Breast epithelium (tissue), 4 donors: ENCODE measurements at regions not wholly inside any gene's neighbourhood (a gene's known extent, or its start where the extent isn't known, plus 50 kb on each side); places are given as distances from the start of the nearest gene placed in this dataset.

Experiments used
- DNase-seq, 2 donors: peaks; one replicate each; pipeline ENCODE4 v3.0.0-alpha.2; 2019; ENCODE audit warnings: low spot score in 2 of 2
- H3K27ac ChIP-seq, 2 donors: fragments of 200-600 bp; sonication (generic) in 1 of 2; one replicate each; pipeline ENCODE4 v1.5.1; 2016 to 2019; ENCODE audit warnings: mild to moderate bottlenecking in 1 of 2
- H3K27me3 ChIP-seq, 2 donors: fragments of 200-600 bp; sonication (generic) in 1 of 2; one replicate each; pipeline versions ENCODE4 v1.5.1 to v1.6.0; 2017 to 2019; ENCODE audit warnings: control low read depth in 1 of 2, mild to moderate bottlenecking in 1 of 2
- H3K36me3 ChIP-seq: fragments of 200-600 bp; one replicate; pipeline ENCODE4 v1.5.1; 2019
- H3K4me1 ChIP-seq, 2 donors: fragments of 200-600 bp; sonication (generic); one replicate each; pipeline ENCODE4 v1.5.1; 2016 to 2019; ENCODE audit warnings: control low read depth in 1 of 2
- H3K4me3 ChIP-seq, 3 donors: fragments of 200-600 bp; sonication (generic); 1 replicate in 2 of 3; 2 replicates in 1 of 3; pipeline ENCODE4 v1.5.1; 2016 to 2019; ENCODE audit warnings: mild to moderate bottlenecking in 3 of 3, moderate library complexity in 2 of 3
- H3K9me3 ChIP-seq, 2 donors: fragments of 200-600 bp; sonication (generic) in 1 of 2; one replicate each; pipeline ENCODE4 v1.5.1; 2016 to 2019; ENCODE audit warnings: control low read depth in 1 of 2
- CTCF ChIP-seq, 3 donors: fragments of 450-650 bp; IDR thresholded peaks; one replicate each; pipeline ENCODE4 v1.5.1; 2016 to 2017; ENCODE audit warnings: antibody characterized with exemption in 3 of 3, mild to moderate bottlenecking in 3 of 3, moderate library complexity in 3 of 3
- POLR2A ChIP-seq: fragments of 450-650 bp; IDR thresholded peaks from one replicate; pipeline ENCODE4 v1.6.1; 2016; ENCODE audit warnings: antibody characterized with exemption, mild to moderate bottlenecking, moderate library complexity
- POLR2AphosphoS5 ChIP-seq, 3 donors: sonication (generic); formaldehyde crosslinking; IDR thresholded peaks; one replicate each; pipeline ENCODE4 v1.6.1; 2017; ENCODE audit warnings: antibody characterized with exemption in 3 of 3
- intact Hi-C: fragments of 100-400 bp; cut with DNase I; formaldehyde crosslinking; loops from one replicate; pipeline ENCODE4 v1.15.1; 2023; ENCODE audit warnings: low total_unique reads

- Histone ChIP-seq H3K4me3 (no peak overlapping the region), H3K9me3 (no peaks in the 10 kb centered on the region), H3K4me1 (no peaks in the 10 kb centered on the region), H3K27ac (no peak overlapping the region), H3K36me3 (no peaks in the 10 kb centered on the region), H3K27me3 (peaks cover 0 to 5% of the 10 kb centered on the region in 2 donors)
- intact Hi-C loops: no loop called here
- TF ChIP-seq POLR2AphosphoS5 (IDR thresholded peaks at IDR 0.05) (no peak), POLR2A (no peak), CTCF (IDR thresholded peaks at IDR 0.05) (no peak)
- no peak for DNase-seq
Observed at GRCh38 chr6:167507376-167507945, 182.6 kb downstream of the TTLL2 start.

GRCh38 chr6:167508919-167509852, 184.3 kb downstream of the TTLL2 start:
- Histone ChIP-seq H3K27me3 (peaks cover 0 to 5% of the 10 kb centered on the region in 2 donors), H3K27ac (no peak overlapping the region), H3K36me3 (no peaks in the 10 kb centered on the region), H3K4me1 (no peaks in the 10 kb centered on the region), H3K9me3 (no peaks in the 10 kb centered on the region), H3K4me3 (no peak overlapping the region)
- TF ChIP-seq CTCF (IDR thresholded peaks at IDR 0.05): no peak
- no peak for TF ChIP-seq POLR2A
- no peak for TF ChIP-seq POLR2AphosphoS5 (IDR thresholded peaks at IDR 0.05)
- no peak for DNase-seq
- intact Hi-C loops: loop anchor here (1.0 kb wide), 1 partner anchor 21 kb away; no protein-coding TSS in a partner anchor

- Histone ChIP-seq H3K9me3 (no peaks in the 10 kb centered on the region), H3K36me3 (no peaks in the 10 kb centered on the region), H3K4me1 (no peaks in the 10 kb centered on the region), H3K27ac (no peak overlapping the region), H3K4me3 (no peak overlapping the region), H3K27me3 (peaks cover 0 to 5% of the 10 kb centered on the region in 2 donors)
- no peak for DNase-seq
- intact Hi-C loops: no loop called here
- no peak for TF ChIP-seq CTCF (IDR thresholded peaks at IDR 0.05)
- TF ChIP-seq POLR2AphosphoS5 (IDR thresholded peaks at IDR 0.05): no peak
Observed at GRCh38 chr6:167509853-167510220, 185.0 kb downstream of the TTLL2 start.

GRCh38 chr6:167510648-167511047, 185.8 kb downstream of the TTLL2 start:
- Histone ChIP-seq H3K4me1 (no peaks in the 10 kb centered on the region), H3K27me3 (peaks cover 0 to 5% of the 10 kb centered on the region in 2 donors), H3K4me3 (no peak overlapping the region), H3K27ac (no peak overlapping the region), H3K36me3 (no peaks in the 10 kb centered on the region), H3K9me3 (no peaks in the 10 kb centered on the region)
- no peak for TF ChIP-seq POLR2A
- TF ChIP-seq POLR2AphosphoS5 (IDR thresholded peaks at IDR 0.05): no peak
- no peak for TF ChIP-seq CTCF (IDR thresholded peaks at IDR 0.05)
- no peak for DNase-seq
- intact Hi-C loops: no loop called here

- intact Hi-C loops: no loop called here
- Histone ChIP-seq H3K36me3 (no peaks in the 10 kb centered on the region), H3K4me1 (no peaks in the 10 kb centered on the region), H3K4me3 (no peak overlapping the region), H3K9me3 (no peaks in the 10 kb centered on the region), H3K27ac (no peak overlapping the region), H3K27me3 (peaks cover 0 to 5% of the 10 kb centered on the region in 2 donors)
- no peak for TF ChIP-seq POLR2A
- no peak for TF ChIP-seq CTCF (IDR thresholded peaks at IDR 0.05)
- TF ChIP-seq POLR2AphosphoS5 (IDR thresholded peaks at IDR 0.05): no peak
- no peak for DNase-seq
Observed at GRCh38 chr6:167512696-167513375, 187.9 kb downstream of the TTLL2 start.
